ENCODE measurements at regions not wholly inside any gene's neighbourhood (a gene's known extent, or its start where the extent isn't known, plus 50 kb on each side); places are given as distances from the start of the nearest gene placed in this dataset.
"Not testable (repeated sequence)": the region's sequence is repeated elsewhere in the genome, so short reads cannot be mapped to it uniquely, and the experiment has no call there.

GRCh38 chr12:47357006-47357405, 277.2 kb upstream of the AMIGO2 start:
- TF ChIP-seq CTCF (IDR thresholded peaks at IDR 0.05; ENCODE audit: poor library complexity); EZH2 (IDR thresholded peaks at IDR 0.05; ENCODE audit: borderline replicate concordance): not testable (repeated sequence)
